ENCODE measurements at regions not wholly inside any gene's neighbourhood (a gene's known extent, or its start where the extent isn't known, plus 50 kb on each side); places are given as distances from the start of the nearest gene placed in this dataset.
A peak's percentile ranks its signal among the peaks of the same experiment; 100 is the strongest.

GRCh38 chr1:59058665-59059439 is 238.0 kb upstream of the FGGY start:
- no peak for DNase-seq

GRCh38 chr1:59061876-59062275 is 235.0 kb upstream of the FGGY start:
- peak; percentile 57 for DNase-seq

GRCh38 chr1:59062743-59063142 is 234.2 kb upstream of the FGGY start:
- no peak for DNase-seq

- no peak for DNase-seq
Measured at GRCh38 chr1:59063501-59063900, 233.4 kb upstream of the FGGY start.

GRCh38 chr1:59064592-59064991 is 232.3 kb upstream of the FGGY start:
- DNase-seq, result no peak

GRCh38 chr1:59066236-59066635 is 230.7 kb upstream of the FGGY start:
- DNase-seq, result no peak

- no peak for DNase-seq
Measured at GRCh38 chr1:59070610-59071009, 226.3 kb upstream of the FGGY start.

GRCh38 chr1:59071289-59071688 is 225.6 kb upstream of the FGGY start:
- DNase-seq, result no peak

- no peak for DNase-seq
Measured at GRCh38 chr1:59071876-59072582, 224.9 kb upstream of the FGGY start.

GRCh38 chr1:59072583-59072947 is 224.3 kb upstream of the FGGY start:
- no peak for DNase-seq

GRCh38 chr1:59074598-59074997 is 222.3 kb upstream of the FGGY start:
- no peak for DNase-seq

GRCh38 chr1:59075021-59075420 is 221.9 kb upstream of the FGGY start:
- DNase-seq, result no peak

- no peak for DNase-seq
Measured at GRCh38 chr1:59076612-59077011, 220.3 kb upstream of the FGGY start.

- DNase-seq, result no peak
Measured at GRCh38 chr1:59077466-59078069, 219.3 kb upstream of the FGGY start.

GRCh38 chr1:59078070-59078800 is 218.7 kb upstream of the FGGY start:
- no peak for DNase-seq

- no peak for DNase-seq
Measured at GRCh38 chr1:59078866-59079265, 218.0 kb upstream of the FGGY start.

- DNase-seq, result no peak
Measured at GRCh38 chr1:59079434-59080140, 217.3 kb upstream of the FGGY start.

GRCh38 chr1:59081181-59081580 is 215.7 kb upstream of the FGGY start:
- DNase-seq, result no peak

GRCh38 chr1:59081795-59082194 is 215.1 kb upstream of the FGGY start:
- DNase-seq, result no peak

GRCh38 chr1:59083946-59084865 is 212.7 kb upstream of the FGGY start:
- no peak for DNase-seq

- DNase-seq, result no peak
Measured at GRCh38 chr1:59085101-59085500, 211.8 kb upstream of the FGGY start.
